Natural killer cell (primary cell): ENCODE measurements at regions not wholly inside any gene's neighbourhood (a gene's known extent, or its start where the extent isn't known, plus 50 kb on each side); places are given as distances from the start of the nearest gene placed in this dataset.
A peak's percentile ranks its signal among the peaks of the same experiment; 100 is the strongest.
"Not testable (repeated sequence)": the region's sequence is repeated elsewhere in the genome, so short reads cannot be mapped to it uniquely, and the experiment has no call there.

ENCODE experiments used
- ATAC-seq, 3 donors: fragments of 150-1000 bp in 2 of 3; fragments of 200-7000 bp in 1 of 3; cut with Tn5 transposase; 1 replicate in 1 of 3; 2 replicates in 2 of 3; pipeline ENCODE4 v1.10.0; 2021; ENCODE audit warnings: mild to moderate bottlenecking in 2 of 3, moderate library complexity in 2 of 3
- DNase-seq, 2 donors: peaks; one replicate each; pipeline versions ENCODE4 v3.0.0 to v3.0.0-alpha.2; 2013 to 2021; ENCODE audit warnings: mixed read lengths in 1 of 2
- H3K27ac ChIP-seq: one replicate; pipeline ENCODE4 v1.5.1; 2013; ENCODE audit warnings: mild to moderate bottlenecking, low read length
- H3K27me3 ChIP-seq: one replicate; pipeline ENCODE4 v1.6.1; 2013; ENCODE audit warnings: low read length; ENCODE audit not compliant: control insufficient read depth, insufficient read depth
- H3K36me3 ChIP-seq: one replicate; pipeline ENCODE4 v1.6.1; 2013; ENCODE audit warnings: low read length; ENCODE audit not compliant: control insufficient read depth, insufficient read depth
- H3K4me1 ChIP-seq: one replicate; pipeline ENCODE4 v1.6.1; 2013; ENCODE audit warnings: low read length; ENCODE audit not compliant: control insufficient read depth, insufficient read depth
- H3K4me3 ChIP-seq: one replicate; pipeline ENCODE4 v1.5.1; 2013; ENCODE audit warnings: low read length
- H3K9me3 ChIP-seq: one replicate; pipeline ENCODE4 v1.6.1; 2013; ENCODE audit warnings: low read length; ENCODE audit not compliant: control insufficient read depth, insufficient read depth
- H3K27ac Mint-ChIP-seq, 2 donors: one replicate each; pipeline ENCODE4 v1.8.0; 2022; ENCODE audit warnings: mild to moderate bottlenecking in 2 of 2, mixed read lengths in 2 of 2, moderate library complexity in 1 of 2
- H3K27me3 Mint-ChIP-seq, 2 donors: one replicate each; pipeline ENCODE4 v1.8.0; 2022; ENCODE audit warnings: low read depth in 2 of 2, mixed read lengths in 2 of 2
- H3K36me3 Mint-ChIP-seq: one replicate; pipeline ENCODE4 v1.8.0; 2022; ENCODE audit warnings: mixed read lengths
- H3K4me1 Mint-ChIP-seq, 2 donors: one replicate each; pipeline ENCODE4 v1.8.0; 2022; ENCODE audit warnings: mixed read lengths in 2 of 2
- H3K4me3 Mint-ChIP-seq: one replicate; pipeline ENCODE4 v1.8.0; 2022; ENCODE audit warnings: mild to moderate bottlenecking, moderate library complexity, mixed read lengths
- H3K9me3 Mint-ChIP-seq, 2 donors: one replicate each; pipeline ENCODE4 v1.8.0; 2022; ENCODE audit warnings: mixed read lengths in 2 of 2
- WGBS: methylation state at CpG from one replicate; pipeline ENCODE4 v1.1.7; 2013; ENCODE audit warnings: missing lambda C conversion rate; ENCODE audit not compliant: insufficient coverage; 5-methylcytosine and 5-hydroxymethylcytosine counted together
- intact Hi-C: fragments of 100-400 bp; cut with micrococcal nuclease; formaldehyde crosslinking; loops from one replicate; pipeline ENCODE4 v1.14.2; 2022

- H3K27ac ChIP-seq, H3K9me3 ChIP-seq, H3K4me1 ChIP-seq, H3K27ac Mint-ChIP-seq, H3K4me1 Mint-ChIP-seq, H3K4me3 ChIP-seq, H3K9me3 Mint-ChIP-seq, intact Hi-C loops, H3K36me3 Mint-ChIP-seq, DNase-seq, H3K27me3 ChIP-seq, H3K27me3 Mint-ChIP-seq, H3K36me3 ChIP-seq, H3K4me3 Mint-ChIP-seq: not testable (repeated sequence)
- WGBS = 18% methylated on average over 10 of the region's 36 CpGs
- peak; percentile 49 to 85 (median 64) for ATAC-seq
Measured at GRCh38 chr9:42550789-42551357, 367.4 kb downstream of the SPATA31A6 start.

- ATAC-seq, H3K27me3 ChIP-seq, H3K4me3 Mint-ChIP-seq, H3K27ac ChIP-seq, H3K27ac Mint-ChIP-seq, H3K36me3 ChIP-seq, intact Hi-C loops, H3K27me3 Mint-ChIP-seq, DNase-seq, H3K4me3 ChIP-seq, H3K9me3 ChIP-seq, H3K4me1 Mint-ChIP-seq, H3K4me1 ChIP-seq, H3K9me3 Mint-ChIP-seq, H3K36me3 Mint-ChIP-seq: not testable (repeated sequence)
- no CpG with 5 or more reads among the region's 15 CpGs for WGBS
Measured at GRCh38 chr9:42568530-42568929, 385.1 kb downstream of the SPATA31A6 start.

DNA sequence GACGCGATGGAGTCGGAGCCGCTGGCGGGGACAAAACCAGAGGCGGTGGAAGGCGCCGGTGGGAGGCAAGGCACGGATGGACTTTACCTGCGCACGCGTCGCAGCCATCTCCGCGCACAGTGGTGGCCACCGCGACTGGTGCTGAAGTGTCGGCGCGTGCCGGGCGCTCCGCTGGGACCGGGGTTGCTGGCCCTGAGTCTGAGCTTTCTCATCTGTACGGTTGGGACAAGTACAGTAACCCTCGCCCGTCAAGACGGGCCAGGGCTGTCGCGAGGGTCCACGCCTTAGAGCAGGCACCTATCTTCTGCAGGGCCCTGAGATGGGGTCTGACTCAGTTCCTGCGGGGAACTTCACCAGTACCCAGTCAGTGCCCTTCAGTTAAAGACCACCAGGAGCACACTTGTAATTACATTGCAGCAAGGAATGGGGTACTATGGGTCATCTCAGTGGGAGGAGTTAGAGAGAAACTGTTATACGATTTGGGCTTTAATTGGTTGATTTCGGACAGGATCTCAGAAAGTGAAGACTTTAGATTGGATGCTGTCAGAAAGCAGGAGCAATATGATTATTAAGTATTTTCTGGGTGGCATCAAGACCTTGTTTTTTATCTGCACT, 385.6 kb downstream of the SPATA31A6 start:
- ATAC-seq, H3K4me1 Mint-ChIP-seq, DNase-seq, H3K4me3 Mint-ChIP-seq, H3K36me3 ChIP-seq, H3K4me1 ChIP-seq, H3K27ac ChIP-seq, H3K27me3 Mint-ChIP-seq, H3K4me3 ChIP-seq, H3K36me3 Mint-ChIP-seq, intact Hi-C loops, H3K27me3 ChIP-seq, H3K27ac Mint-ChIP-seq, H3K9me3 ChIP-seq, H3K9me3 Mint-ChIP-seq: not testable (repeated sequence)
- no CpG with 5 or more reads among the region's 34 CpGs for WGBS

GRCh38 chr9:42577851-42578250, 394.4 kb downstream of the SPATA31A6 start:
- H3K4me1 ChIP-seq, intact Hi-C loops, ATAC-seq, DNase-seq, H3K27ac ChIP-seq, H3K9me3 ChIP-seq, H3K27ac Mint-ChIP-seq, H3K27me3 ChIP-seq, H3K36me3 ChIP-seq, H3K4me3 ChIP-seq, H3K4me1 Mint-ChIP-seq, H3K27me3 Mint-ChIP-seq, H3K36me3 Mint-ChIP-seq, H3K4me3 Mint-ChIP-seq, H3K9me3 Mint-ChIP-seq: not testable (repeated sequence)
- 70% methylated on average over 5 of the region's 8 CpGs for WGBS
